Frontal cortex (tissue), 3 donors: ENCODE measurements at regions not wholly inside any gene's neighbourhood (a gene's known extent, or its start where the extent isn't known, plus 50 kb on each side); places are given as distances from the start of the nearest gene placed in this dataset.

Experiments used
- DNase-seq, 2 donors: peaks; one replicate each; pipeline ENCODE4 v3.0.0; 2012; ENCODE audit warnings: low spot score in 2 of 2
- FAIRE-seq: peaks from 2 replicates; lab custom pipeline; 2012; peaks lifted over from hg19 to GRCh38; lab: Jason Lieb, UNC
- donor health status: control.
- donor health status: control.
- donor health status: control.

DNA sequence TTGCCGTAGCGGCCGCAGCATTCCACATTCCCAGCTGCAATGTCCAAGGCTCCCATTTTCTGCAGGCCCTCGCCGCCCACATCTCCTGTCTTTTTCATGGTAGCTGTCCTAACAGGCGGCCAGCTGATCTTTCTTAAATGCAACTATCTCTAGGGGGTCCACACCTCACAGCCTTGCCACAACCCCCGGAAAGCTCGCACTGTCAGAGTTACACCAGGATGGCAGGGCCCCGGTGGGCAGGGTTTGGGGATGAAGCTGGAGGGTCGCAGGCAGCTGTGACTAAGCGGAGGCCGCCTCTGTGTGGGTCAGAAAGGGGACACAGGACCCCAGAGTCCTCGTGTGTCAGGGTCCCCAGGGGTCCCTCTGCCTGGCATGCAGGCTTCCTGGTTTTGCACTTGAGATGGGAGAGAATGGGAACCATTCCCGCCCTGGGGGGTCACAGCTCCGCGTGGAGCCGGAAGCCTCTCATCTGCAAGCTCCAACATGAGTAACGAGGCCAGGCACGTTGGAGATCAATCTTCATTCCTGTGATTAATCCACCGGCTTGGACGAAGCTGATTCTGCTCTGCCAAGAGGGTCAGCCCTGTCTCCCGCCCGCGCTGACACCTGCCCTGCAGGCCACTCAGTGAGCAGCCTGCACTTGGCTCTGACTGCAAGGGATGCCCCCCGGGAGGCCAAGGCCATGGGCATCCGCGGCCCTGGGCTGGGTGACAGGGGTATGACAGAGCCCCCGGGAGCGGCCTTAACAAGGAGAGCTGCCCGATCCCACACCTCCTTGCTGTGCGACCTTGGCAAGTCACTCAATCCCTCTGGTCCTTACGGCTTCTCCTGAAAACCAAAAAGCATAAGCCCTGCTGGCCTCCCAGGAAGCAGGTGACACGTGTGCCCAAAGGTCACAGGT lies 97.9 kb downstream of the ADRA2C start:
- DNase-seq (no peak), FAIRE-seq (no peak)

DNA sequence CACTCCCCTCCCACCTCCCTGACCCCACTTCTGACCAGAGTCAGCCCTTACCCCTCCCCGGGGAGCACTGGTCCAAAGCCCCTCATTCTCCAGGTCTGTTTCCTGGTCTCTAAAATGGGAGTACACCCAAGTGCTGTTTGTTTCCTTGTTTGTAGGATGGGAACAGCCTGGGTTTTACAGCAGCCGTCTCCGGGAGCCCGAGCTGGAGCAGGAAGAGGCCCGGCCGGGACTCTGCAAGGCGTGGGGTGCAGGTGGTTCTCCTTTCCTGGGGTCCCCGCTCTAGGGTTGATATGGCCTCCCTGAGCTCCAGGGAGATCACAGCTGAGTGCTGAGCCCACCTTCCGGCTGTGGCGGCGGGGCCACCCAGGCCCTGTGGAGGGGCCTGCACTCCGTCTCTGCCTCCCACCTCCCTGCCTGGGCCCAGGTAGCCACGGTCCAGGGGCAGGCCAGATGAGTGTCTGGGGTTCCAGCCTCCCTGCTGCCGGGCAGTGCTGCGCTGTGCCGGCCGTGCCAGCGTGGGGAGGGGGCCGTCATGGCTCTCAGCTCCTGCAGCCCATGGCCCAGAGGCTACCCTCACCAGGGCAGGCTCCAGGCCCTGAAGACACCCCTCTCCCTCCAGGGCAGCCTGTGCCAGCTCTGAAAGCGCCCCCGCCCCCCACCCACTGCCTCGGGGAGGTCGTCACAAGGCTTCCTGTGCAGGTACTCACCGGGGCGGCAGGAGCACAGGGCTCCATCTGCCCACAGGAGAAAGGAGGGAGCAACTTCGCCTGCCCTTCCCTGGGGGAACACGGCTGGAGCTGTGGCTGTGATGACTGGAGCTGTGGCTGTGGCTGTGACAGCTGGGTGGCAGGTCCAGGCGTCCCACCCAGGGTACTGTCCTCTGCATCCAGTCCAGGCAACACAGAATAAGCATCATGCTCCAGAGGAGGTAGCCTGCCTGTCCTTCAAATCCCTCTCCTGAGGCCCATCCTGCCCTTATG lies 98.8 kb downstream of the ADRA2C start:
- FAIRE-seq (no peak), DNase-seq (no peak)

DNA sequence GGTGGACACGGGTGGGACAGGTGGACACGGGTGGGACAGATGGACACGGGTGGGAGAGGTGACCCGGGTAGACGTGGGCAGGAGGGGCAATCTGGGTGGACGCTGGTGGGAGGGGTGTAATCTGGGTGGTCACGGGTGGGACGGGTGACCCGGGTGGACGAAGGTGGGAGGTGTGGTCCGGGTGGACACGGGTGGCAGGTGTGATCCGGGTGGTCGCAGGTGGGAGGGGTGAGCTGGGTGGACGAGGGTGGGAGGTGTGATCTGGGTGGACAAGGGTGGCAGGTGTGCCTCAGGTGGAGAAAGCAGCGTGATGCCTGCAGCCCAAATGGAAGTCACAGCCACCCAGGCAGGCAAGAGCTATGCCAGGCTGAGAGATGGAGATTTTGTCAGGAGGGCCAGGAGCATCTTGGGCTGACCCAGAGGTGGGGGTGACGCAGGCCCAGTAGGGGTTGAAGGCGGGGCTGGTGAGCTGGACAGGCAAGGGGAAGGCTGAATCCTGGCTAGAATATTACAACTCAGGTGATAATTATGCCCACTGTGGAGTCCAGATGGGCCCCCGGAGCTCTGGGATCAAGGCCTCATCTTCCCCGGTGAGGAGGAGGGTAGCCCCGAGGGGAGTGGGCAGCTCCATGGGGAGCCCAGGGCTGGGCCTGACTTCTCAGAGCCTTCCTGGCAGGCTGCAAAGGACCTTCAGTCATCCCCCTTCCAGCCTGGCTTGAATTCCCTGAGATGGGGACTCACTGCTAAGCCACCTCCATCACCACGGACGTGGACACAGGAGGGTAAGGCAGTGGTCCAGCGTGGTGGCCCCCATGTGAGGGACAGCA lies 100.0 kb downstream of the ADRA2C start:
- no peak for FAIRE-seq
- DNase-seq, result no peak

DNA sequence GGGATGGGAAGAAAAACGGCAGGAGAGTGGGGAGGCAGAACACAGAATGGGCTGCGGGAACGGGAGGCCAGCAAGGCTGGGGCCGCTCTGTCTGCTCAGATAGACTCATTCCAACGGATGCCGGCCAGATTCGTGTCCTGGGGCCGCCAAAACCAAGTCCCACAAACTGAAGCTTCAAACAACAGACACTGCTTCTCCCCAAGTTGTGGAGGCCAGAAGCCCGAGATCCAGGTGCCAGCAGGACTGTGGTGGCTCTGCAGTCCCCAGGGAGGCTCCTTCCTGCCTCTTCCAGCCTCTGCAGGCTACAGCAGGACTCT lies 100.6 kb downstream of the ADRA2C start:
- FAIRE-seq (no peak), DNase-seq (no peak)

- FAIRE-seq, result no peak
- no peak for DNase-seq
Measured at GRCh38 chr4:3867403-3868100, 101.4 kb downstream of the ADRA2C start.

- DNase-seq (no peak), FAIRE-seq (no peak)
Measured at GRCh38 chr4:3868211-3869173, 102.3 kb downstream of the ADRA2C start.

- FAIRE-seq (no peak), DNase-seq (no peak)
Measured at GRCh38 chr4:3869174-3869572, 103.0 kb downstream of the ADRA2C start.

DNA sequence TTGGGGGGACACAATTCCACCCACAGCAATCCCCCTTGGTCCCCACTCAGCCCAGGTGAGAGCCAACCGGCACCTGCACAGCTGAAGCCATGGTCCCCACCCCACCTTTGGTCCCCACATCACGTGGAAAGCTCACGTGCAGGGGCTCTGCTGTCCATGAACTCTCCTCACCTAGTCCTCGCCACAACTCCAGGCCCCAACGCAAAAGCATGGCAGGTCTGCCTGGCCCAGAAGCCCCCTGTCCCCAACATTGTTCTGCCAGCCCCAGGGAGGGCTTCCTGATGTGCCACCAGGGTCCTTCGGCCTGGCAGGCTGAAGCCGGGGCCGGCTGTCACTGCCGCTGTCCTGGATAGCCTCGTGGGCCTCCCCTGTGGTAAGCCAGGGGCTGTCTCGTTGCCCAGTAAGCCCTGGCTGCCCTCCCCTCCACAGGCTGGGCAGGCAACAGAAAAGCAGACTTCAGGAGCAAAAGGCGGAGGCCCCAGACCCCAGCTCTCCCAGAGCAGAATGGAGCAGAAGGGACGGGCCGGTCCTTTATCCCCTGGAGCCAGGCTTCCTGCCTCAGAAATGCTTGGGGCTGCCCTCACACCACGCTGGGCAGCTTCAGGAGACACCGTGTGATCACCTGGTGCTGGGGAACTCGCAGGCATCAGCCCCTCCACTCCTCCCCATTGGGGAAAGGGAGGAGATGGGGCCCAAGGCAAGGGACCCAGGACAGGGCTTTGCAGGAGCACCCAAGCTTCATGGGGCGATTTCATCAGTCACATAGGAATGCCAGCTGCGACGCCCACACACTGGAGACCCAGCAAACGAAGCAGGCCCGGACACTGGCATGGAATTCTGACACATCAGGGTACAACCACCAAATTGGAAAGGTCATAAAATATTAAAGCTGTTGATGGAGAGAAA lies 103.7 kb downstream of the ADRA2C start:
- DNase-seq, result no peak
- no peak for FAIRE-seq

- FAIRE-seq (no peak), DNase-seq (no peak)
Measured at GRCh38 chr4:3870567-3870962, 104.4 kb downstream of the ADRA2C start.

GRCh38 chr4:3871181-3871852 lies 105.1 kb downstream of the ADRA2C start:
- no peak for FAIRE-seq
- peak in 1 of 2 donors; percentile 75 for DNase-seq

DNA sequence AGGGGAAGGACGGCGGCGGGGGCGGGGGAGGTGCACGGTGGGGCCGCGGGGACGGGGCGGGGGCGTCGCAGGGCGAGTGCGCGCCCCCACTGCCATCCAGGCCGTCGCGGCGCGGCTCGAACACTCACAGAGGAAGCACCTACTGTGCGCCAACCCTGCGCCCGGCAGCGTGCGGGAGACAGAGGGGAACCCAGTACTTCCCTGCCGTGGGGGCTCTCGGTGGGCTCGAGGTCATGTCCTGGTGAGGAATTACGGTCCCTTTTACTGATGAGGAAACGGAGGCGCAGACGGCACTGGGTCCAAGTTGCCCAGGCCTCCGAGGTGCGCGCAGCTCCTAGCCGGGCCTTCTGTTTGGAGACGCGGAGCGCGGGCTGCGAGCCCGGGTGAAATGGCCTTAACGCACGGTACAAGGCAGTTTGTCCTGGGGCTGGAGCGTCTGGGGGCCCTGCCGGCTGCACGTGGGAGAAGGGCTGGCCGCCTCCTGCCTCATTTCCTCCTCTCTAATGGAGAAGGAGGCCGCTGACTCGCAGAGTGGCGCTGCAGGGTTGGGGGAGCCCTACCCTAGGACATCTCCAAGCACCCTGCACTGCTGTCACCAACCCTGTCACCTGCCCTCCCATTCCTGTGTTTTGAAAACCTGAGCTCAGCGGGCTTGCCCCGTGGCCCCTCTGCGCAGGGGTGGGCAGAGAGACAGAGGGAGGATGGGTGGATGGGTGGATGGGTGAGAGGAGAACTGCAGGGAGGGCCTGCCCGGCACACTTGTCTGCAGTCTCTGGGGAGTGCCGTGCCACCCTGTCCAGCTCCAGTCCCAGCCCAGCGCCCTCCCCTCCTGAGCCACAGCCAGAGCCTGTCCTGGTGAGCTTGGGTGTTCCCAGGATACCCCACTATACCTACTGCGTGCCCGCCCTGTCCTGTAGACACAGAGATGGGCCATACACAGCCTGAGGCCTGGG lies 106.0 kb downstream of the ADRA2C start:
- FAIRE-seq (no peak), DNase-seq (no peak)

GRCh38 chr4:3872834-3873313 lies 106.7 kb downstream of the ADRA2C start:
- FAIRE-seq (no peak), DNase-seq (no peak)

GRCh38 chr4:3873408-3874027 lies 107.3 kb downstream of the ADRA2C start:
- no peak for DNase-seq
- FAIRE-seq, result no peak

GRCh38 chr4:3874028-3874415 lies 107.8 kb downstream of the ADRA2C start:
- no peak for DNase-seq
- FAIRE-seq, result no peak

DNA sequence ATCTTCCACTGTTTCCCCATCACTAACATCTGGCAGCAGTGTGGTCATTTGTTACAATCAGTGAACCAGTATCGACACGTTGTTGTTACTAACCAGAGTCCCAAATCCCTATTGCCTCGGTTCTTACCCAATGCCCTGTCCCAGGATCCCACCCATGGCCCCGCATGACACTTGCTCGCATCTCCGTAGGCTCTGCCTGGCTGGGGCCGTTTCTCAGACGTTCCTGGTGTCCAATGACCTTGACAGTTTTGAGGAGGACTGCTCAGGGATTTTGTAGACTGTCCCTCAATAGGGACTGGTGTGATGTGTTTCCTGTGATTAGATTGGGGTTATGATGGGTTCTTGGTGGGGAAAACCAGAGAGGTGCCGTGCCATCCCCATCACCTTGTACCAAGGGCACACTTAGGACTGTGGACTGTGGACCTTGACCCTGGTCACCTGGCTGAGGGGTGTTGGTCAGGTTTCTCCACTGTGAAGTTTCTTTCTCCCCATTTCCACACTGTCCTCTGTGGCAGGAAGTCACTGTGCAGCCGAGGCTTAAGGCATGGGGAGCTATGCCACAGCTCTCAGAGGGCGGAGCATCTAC lies 108.4 kb downstream of the ADRA2C start:
- no peak for FAIRE-seq

More for the DNA sequence above, 108.4 kb downstream of the ADRA2C start:
- DNase-seq, result no peak
